ENCODE measurements at regions not wholly inside any gene's neighbourhood (a gene's known extent, or its start where the extent isn't known, plus 50 kb on each side); places are given as distances from the start of the nearest gene placed in this dataset.

- Histone ChIP-seq H3K4me2 (no peak overlapping the region), H3K27ac (no peak overlapping the region), H3K4me3 (no peak overlapping the region), H3K4me1 (peaks cover 5% of the 10 kb centered on the region; the same call in 2 of the 3 replicates), H3K9me3 (no peaks in the 10 kb centered on the region)
- POLR2A ChIA-PET, result no interaction called here
- CTCF ChIA-PET, result interaction anchor here (0.8 to 5.0 kb wide), 6 partner anchors 15 to 145 kb away, joined by 3 to 32 read pairs (median 6); no protein-coding TSS in a partner anchor
- ATAC-seq (no peak), DNase-seq (ENCODE audit: low read depth in 1 of 2, low spot score in 1 of 2) (no peak), FAIRE-seq (no peak)
- TF ChIP-seq, protein P1, sequence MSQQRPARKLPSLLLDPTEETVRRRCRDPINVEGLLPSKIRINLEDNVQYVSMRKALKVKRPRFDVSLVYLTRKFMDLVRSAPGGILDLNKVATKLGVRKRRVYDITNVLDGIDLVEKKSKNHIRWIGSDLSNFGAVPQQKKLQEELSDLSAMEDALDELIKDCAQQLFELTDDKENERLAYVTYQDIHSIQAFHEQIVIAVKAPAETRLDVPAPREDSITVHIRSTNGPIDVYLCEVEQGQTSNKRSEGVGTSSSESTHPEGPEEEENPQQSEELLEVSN (IDR thresholded peaks at IDR 0.05; ENCODE audit: borderline replicate concordance, low read depth), result no peak
- TF ChIP-seq HOXB13 (CRISPR knock-in tag; IDR thresholded peaks at IDR 0.05; ENCODE audit: low read depth), result no peak
- no peak for TF ChIP-seq GATA3 (IDR thresholded peaks at IDR 0.05; ENCODE audit: borderline replicate concordance)
- no peak for TF ChIP-seq NPAS2 (CRISPR knock-in tag; IDR thresholded peaks at IDR 0.05; ENCODE audit: borderline replicate concordance)
- TF ChIP-seq EHF (CRISPR knock-in tag; IDR thresholded peaks at IDR 0.05), result no peak
- TF ChIP-seq RCOR1 (IDR thresholded peaks at IDR 0.05; ENCODE audit: low read depth, low read length), result no peak
- WGBS (ENCODE audit: missing lambda C conversion rate), result 66% methylated on average over 4 of the region's 4 CpGs
Measured at GRCh38 chr5:73306078-73306719, 133.2 kb downstream of the TMEM174 start.

GRCh38 chr5:73305386-73305785 is 132.4 kb downstream of the TMEM174 start:
- CTCF ChIA-PET, result interaction anchor here (1.7 to 5.0 kb wide), 8 partner anchors 8 to 146 kb away, joined by 4 to 32 read pairs (median 10); no protein-coding TSS in a partner anchor
- POLR2A ChIA-PET, result no interaction called here
- ATAC-seq, result no peak

More at GRCh38 chr5:73305386-73305785, 132.4 kb downstream of the TMEM174 start:
- H3K4me3 ChIP-seq, result no peak overlapping the region
- H3K27ac ChIP-seq, result no peak overlapping the region
- no peaks in the 10 kb centered on the region for H3K4me1 ChIP-seq
- TF ChIP-seq CTCF (IDR thresholded peaks at IDR 0.05) (no peak), FOSL2 (IDR thresholded peaks at IDR 0.05) (no peak), FOSL2 (CRISPR knock-in tag; IDR thresholded peaks at IDR 0.05) (no peak), EHMT2 (IDR thresholded peaks at IDR 0.05; ENCODE audit: low read depth) (no peak), POLR2A (IDR thresholded peaks at IDR 0.05; ENCODE audit: low read length) (no peak), EHF (CRISPR knock-in tag; IDR thresholded peaks at IDR 0.05) (no peak), NR3C1 (IDR thresholded peaks at IDR 0.05) (no peak), JUNB (IDR thresholded peaks at IDR 0.05) (no peak), CHD4 (IDR thresholded peaks at IDR 0.05; ENCODE audit: borderline replicate concordance) (no peak), ELK1 (IDR thresholded peaks at IDR 0.05; ENCODE audit: low read depth, low read length) (no peak), POLR2AphosphoS2 (conservative IDR thresholded peaks at IDR 0.05; ENCODE audit: low read length) (no peak), KDM1A (IDR thresholded peaks at IDR 0.05; ENCODE audit: low read depth) (no peak), RCOR1 (IDR thresholded peaks at IDR 0.05; ENCODE audit: low read depth, low read length) (no peak), USF2 (IDR thresholded peaks at IDR 0.05) (no peak), PBX3 (IDR thresholded peaks at IDR 0.05) (no peak), CHD2 (IDR thresholded peaks at IDR 0.05; ENCODE audit: low read length, partially characterized antibody) (no peak), RARB (CRISPR knock-in tag; IDR thresholded peaks at IDR 0.05) (no peak), FOSB (CRISPR knock-in tag; IDR thresholded peaks at IDR 0.05) (no peak)
- TF ChIP-seq, protein P2, sequence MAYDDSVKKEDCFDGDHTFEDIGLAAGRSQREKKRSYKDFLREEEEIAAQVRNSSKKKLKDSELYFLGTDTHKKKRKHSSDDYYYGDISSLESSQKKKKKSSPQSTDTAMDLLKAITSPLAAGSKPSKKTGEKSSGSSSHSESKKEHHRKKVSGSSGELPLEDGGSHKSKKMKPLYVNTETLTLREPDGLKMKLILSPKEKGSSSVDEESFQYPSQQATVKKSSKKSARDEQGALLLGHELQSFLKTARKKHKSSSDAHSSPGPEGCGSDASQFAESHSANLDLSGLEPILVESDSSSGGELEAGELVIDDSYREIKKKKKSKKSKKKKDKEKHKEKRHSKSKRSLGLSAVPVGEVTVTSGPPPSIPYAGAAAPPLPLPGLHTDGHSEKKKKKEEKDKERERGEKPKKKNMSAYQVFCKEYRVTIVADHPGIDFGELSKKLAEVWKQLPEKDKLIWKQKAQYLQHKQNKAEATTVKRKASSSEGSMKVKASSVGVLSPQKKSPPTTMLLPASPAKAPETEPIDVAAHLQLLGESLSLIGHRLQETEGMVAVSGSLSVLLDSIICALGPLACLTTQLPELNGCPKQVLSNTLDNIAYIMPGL (CRISPR knock-in tag; IDR thresholded peaks at IDR 0.05; ENCODE audit: borderline replicate concordance), result no peak
- TF ChIP-seq, protein P1 (IDR thresholded peaks at IDR 0.05; ENCODE audit: borderline replicate concordance, low read depth), result no peak
- TF ChIP-seq, protein P3, sequence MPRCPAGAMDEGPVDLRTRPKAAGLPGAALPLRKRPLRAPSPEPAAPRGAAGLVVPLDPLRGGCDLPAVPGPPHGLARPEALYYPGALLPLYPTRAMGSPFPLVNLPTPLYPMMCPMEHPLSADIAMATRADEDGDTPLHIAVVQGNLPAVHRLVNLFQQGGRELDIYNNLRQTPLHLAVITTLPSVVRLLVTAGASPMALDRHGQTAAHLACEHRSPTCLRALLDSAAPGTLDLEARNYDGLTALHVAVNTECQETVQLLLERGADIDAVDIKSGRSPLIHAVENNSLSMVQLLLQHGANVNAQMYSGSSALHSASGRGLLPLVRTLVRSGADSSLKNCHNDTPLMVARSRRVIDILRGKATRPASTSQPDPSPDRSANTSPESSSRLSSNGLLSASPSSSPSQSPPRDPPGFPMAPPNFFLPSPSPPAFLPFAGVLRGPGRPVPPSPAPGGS (IDR thresholded peaks at IDR 0.05), result no peak
- H3K9me3 ChIP-seq, result no peaks in the 10 kb centered on the region
- 64% methylated on average over 3 of the region's 3 CpGs for WGBS (ENCODE audit: missing lambda C conversion rate)
- DNase-seq (ENCODE audit: low read depth in 1 of 2, low spot score in 1 of 2) (no peak), FAIRE-seq (no peak)
- no peak overlapping the region for H3K4me2 ChIP-seq

All from A549 (cell line).